ENCODE measurements at regions not wholly inside any gene's neighbourhood (a gene's known extent, or its start where the extent isn't known, plus 50 kb on each side); places are given as distances from the start of the nearest gene placed in this dataset.
"Not testable (repeated sequence)": the region's sequence is repeated elsewhere in the genome, so short reads cannot be mapped to it uniquely, and the experiment has no call there.

GRCh38 chr2:121144111-121144510 is 140.9 kb downstream of the TFCP2L1 start:
- no peak overlapping the region for H3K4me3 Mint-ChIP-seq
- H3K4me1 Mint-ChIP-seq, result no peaks in the 10 kb centered on the region
- ATAC-seq (replicated peaks; ENCODE audit: extremely low read depth, poor library complexity, severe bottlenecking) (no peak), DNase-seq (ENCODE audit: low spot score in 2 of 2) (no peak)
- no peak overlapping the region for H3K27ac Mint-ChIP-seq (ENCODE audit: low read depth)
- no peaks in the 10 kb centered on the region for H3K9me3 Mint-ChIP-seq
- H3K36me3 Mint-ChIP-seq (ENCODE audit: insufficient read depth), result no peaks in the 10 kb centered on the region
- H3K27me3 Mint-ChIP-seq, result peaks cover 34% of the 10 kb centered on the region

- Mint-ChIP-seq H3K4me3 (no peak overlapping the region), H3K36me3 (ENCODE audit: insufficient read depth) (no peaks in the 10 kb centered on the region), H3K27ac (ENCODE audit: low read depth) (no peak overlapping the region), H3K27me3 (peaks cover 32% of the 10 kb centered on the region), H3K9me3 (no peaks in the 10 kb centered on the region), H3K4me1 (no peaks in the 10 kb centered on the region)
- DNase-seq (ENCODE audit: low spot score in 2 of 2) (no peak), ATAC-seq (replicated peaks; ENCODE audit: extremely low read depth, poor library complexity, severe bottlenecking) (no peak)
Measured at GRCh38 chr2:121146630-121147029, 138.4 kb downstream of the TFCP2L1 start.

- Mint-ChIP-seq H3K36me3 (ENCODE audit: insufficient read depth) (no peaks in the 10 kb centered on the region), H3K9me3 (no peaks in the 10 kb centered on the region), H3K27me3 (peaks cover 21% of the 10 kb centered on the region), H3K4me3 (no peak overlapping the region), H3K27ac (ENCODE audit: low read depth) (no peak overlapping the region), H3K4me1 (no peaks in the 10 kb centered on the region)
- DNase-seq (ENCODE audit: low spot score in 2 of 2), result no peak
- ATAC-seq (replicated peaks; ENCODE audit: extremely low read depth, poor library complexity, severe bottlenecking), result no peak
Measured at GRCh38 chr2:121147766-121148165, 137.2 kb downstream of the TFCP2L1 start.

GRCh38 chr2:121148481-121148880 is 136.5 kb downstream of the TFCP2L1 start:
- Mint-ChIP-seq H3K4me3 (no peak overlapping the region), H3K4me1 (no peaks in the 10 kb centered on the region), H3K27me3 (peaks cover 16% of the 10 kb centered on the region), H3K27ac (ENCODE audit: low read depth) (no peak overlapping the region), H3K36me3 (ENCODE audit: insufficient read depth) (no peaks in the 10 kb centered on the region), H3K9me3 (no peaks in the 10 kb centered on the region)
- DNase-seq (ENCODE audit: low spot score in 2 of 2) (no peak), ATAC-seq (replicated peaks; ENCODE audit: extremely low read depth, poor library complexity, severe bottlenecking) (no peak)

GRCh38 chr2:121149384-121149783 is 135.6 kb downstream of the TFCP2L1 start:
- ATAC-seq (replicated peaks; ENCODE audit: extremely low read depth, poor library complexity, severe bottlenecking), result no peak

GRCh38 chr2:121150126-121150525 is 134.9 kb downstream of the TFCP2L1 start:
- no peaks in the 10 kb centered on the region for H3K36me3 Mint-ChIP-seq (ENCODE audit: insufficient read depth)
- H3K27me3 Mint-ChIP-seq, result peaks cover 16% of the 10 kb centered on the region
- no peak overlapping the region for H3K27ac Mint-ChIP-seq (ENCODE audit: low read depth)
- no peaks in the 10 kb centered on the region for H3K4me1 Mint-ChIP-seq
- no peaks in the 10 kb centered on the region for H3K9me3 Mint-ChIP-seq
- no peak overlapping the region for H3K4me3 Mint-ChIP-seq
- no peak for DNase-seq (ENCODE audit: low spot score in 2 of 2)
- no peak for ATAC-seq (replicated peaks; ENCODE audit: extremely low read depth, poor library complexity, severe bottlenecking)

More at GRCh38 chr2:121149384-121149783, 135.6 kb downstream of the TFCP2L1 start:
- Mint-ChIP-seq H3K4me1 (no peaks in the 10 kb centered on the region), H3K27me3 (peaks cover 16% of the 10 kb centered on the region), H3K9me3 (no peaks in the 10 kb centered on the region), H3K4me3 (no peak overlapping the region), H3K36me3 (ENCODE audit: insufficient read depth) (no peaks in the 10 kb centered on the region), H3K27ac (ENCODE audit: low read depth) (no peak overlapping the region)
- no peak for DNase-seq (ENCODE audit: low spot score in 2 of 2)

- DNase-seq (ENCODE audit: low spot score in 2 of 2), result no peak
- Mint-ChIP-seq H3K9me3 (no peaks in the 10 kb centered on the region), H3K36me3 (ENCODE audit: insufficient read depth) (no peaks in the 10 kb centered on the region), H3K4me3 (no peak overlapping the region), H3K27me3 (peaks cover 16% of the 10 kb centered on the region), H3K4me1 (no peaks in the 10 kb centered on the region), H3K27ac (ENCODE audit: low read depth) (no peak overlapping the region)
- ATAC-seq (replicated peaks; ENCODE audit: extremely low read depth, poor library complexity, severe bottlenecking), result no peak
Measured at GRCh38 chr2:121150713-121151112, 134.3 kb downstream of the TFCP2L1 start.

GRCh38 chr2:121151311-121152109 is 133.5 kb downstream of the TFCP2L1 start:
- Mint-ChIP-seq H3K4me3 (no peak overlapping the region), H3K36me3 (ENCODE audit: insufficient read depth) (no peaks in the 10 kb centered on the region), H3K27ac (ENCODE audit: low read depth) (no peak overlapping the region), H3K9me3 (no peaks in the 10 kb centered on the region), H3K4me1 (no peaks in the 10 kb centered on the region), H3K27me3 (peaks cover 19% of the 10 kb centered on the region)
- no peak for ATAC-seq (replicated peaks; ENCODE audit: extremely low read depth, poor library complexity, severe bottlenecking)
- DNase-seq (ENCODE audit: low spot score in 2 of 2), result no peak

GRCh38 chr2:121152861-121153260 is 132.1 kb downstream of the TFCP2L1 start:
- Mint-ChIP-seq H3K36me3 (ENCODE audit: insufficient read depth) (no peaks in the 10 kb centered on the region), H3K27ac (ENCODE audit: low read depth) (no peak overlapping the region), H3K9me3 (peaks cover 4% of the 10 kb centered on the region), H3K27me3 (peaks cover 8% of the 10 kb centered on the region), H3K4me3 (no peak overlapping the region), H3K4me1 (no peaks in the 10 kb centered on the region)
- ATAC-seq (replicated peaks; ENCODE audit: extremely low read depth, poor library complexity, severe bottlenecking), result no peak
- no peak for DNase-seq (ENCODE audit: low spot score in 2 of 2)

- H3K27me3 Mint-ChIP-seq, result peaks cover 8% of the 10 kb centered on the region
- no peaks in the 10 kb centered on the region for H3K4me1 Mint-ChIP-seq
- peaks cover 4% of the 10 kb centered on the region for H3K9me3 Mint-ChIP-seq
- H3K4me3 Mint-ChIP-seq, result no peak overlapping the region
- H3K36me3 Mint-ChIP-seq (ENCODE audit: insufficient read depth), result no peaks in the 10 kb centered on the region
- no peak overlapping the region for H3K27ac Mint-ChIP-seq (ENCODE audit: low read depth)
- ATAC-seq (replicated peaks; ENCODE audit: extremely low read depth, poor library complexity, severe bottlenecking) (no peak), DNase-seq (ENCODE audit: low spot score in 2 of 2) (no peak)
Measured at GRCh38 chr2:121153516-121153915, 131.5 kb downstream of the TFCP2L1 start.

GRCh38 chr2:121155502-121156056 is 129.4 kb downstream of the TFCP2L1 start:
- H3K4me3 Mint-ChIP-seq, result no peak overlapping the region
- peaks cover 8% of the 10 kb centered on the region for H3K27me3 Mint-ChIP-seq
- peaks cover 4% of the 10 kb centered on the region for H3K9me3 Mint-ChIP-seq
- no peak overlapping the region for H3K27ac Mint-ChIP-seq (ENCODE audit: low read depth)
- DNase-seq (ENCODE audit: low spot score in 2 of 2) (no peak), ATAC-seq (replicated peaks; ENCODE audit: extremely low read depth, poor library complexity, severe bottlenecking) (no peak)
- no peaks in the 10 kb centered on the region for H3K36me3 Mint-ChIP-seq (ENCODE audit: insufficient read depth)
- H3K4me1 Mint-ChIP-seq, result no peaks in the 10 kb centered on the region

GRCh38 chr2:121157481-121157880 is 127.5 kb downstream of the TFCP2L1 start:
- not testable (repeated sequence) for H3K27me3 Mint-ChIP-seq; H3K4me3 Mint-ChIP-seq; H3K36me3 Mint-ChIP-seq (ENCODE audit: insufficient read depth); H3K27ac Mint-ChIP-seq (ENCODE audit: low read depth); H3K4me1 Mint-ChIP-seq; DNase-seq (ENCODE audit: low spot score in 2 of 2); H3K9me3 Mint-ChIP-seq; ATAC-seq (replicated peaks; ENCODE audit: extremely low read depth, poor library complexity, severe bottlenecking)

- no peak for ATAC-seq (replicated peaks; ENCODE audit: extremely low read depth, poor library complexity, severe bottlenecking)
- Mint-ChIP-seq H3K4me1 (no peaks in the 10 kb centered on the region), H3K36me3 (ENCODE audit: insufficient read depth) (no peaks in the 10 kb centered on the region), H3K4me3 (no peak overlapping the region), H3K9me3 (peaks cover 4% of the 10 kb centered on the region), H3K27me3 (peaks cover 8% of the 10 kb centered on the region), H3K27ac (ENCODE audit: low read depth) (no peak overlapping the region)
- DNase-seq (ENCODE audit: low spot score in 2 of 2), result no peak
Measured at GRCh38 chr2:121159291-121160071, 125.5 kb downstream of the TFCP2L1 start.

All from central memory CD8-positive, alpha-beta T cell (primary cell).